Lower leg skin (tissue), 4 donors: ENCODE measurements at regions not wholly inside any gene's neighbourhood (a gene's known extent, or its start where the extent isn't known, plus 50 kb on each side); places are given as distances from the start of the nearest gene placed in this dataset.
A peak's percentile ranks its signal among the peaks of the same experiment; 100 is the strongest.

ENCODE experiments used
- DNase-seq, 2 donors: peaks; one replicate each; pipeline ENCODE4 v3.0.0-alpha.2; 2019; ENCODE audit warnings: low spot score in 2 of 2
- H3K4me3 ChIP-seq: fragments of 200-600 bp; sonication (generic); 2 replicates; pipeline ENCODE4 v1.5.1; 2017; ENCODE audit warnings: mild to moderate bottlenecking, low read depth; ENCODE audit not compliant: poor library complexity, severe bottlenecking
- CTCF ChIP-seq, 3 donors: fragments of 450-650 bp; IDR thresholded peaks; one replicate each; pipeline ENCODE4 v1.5.1; 2016; ENCODE audit warnings: antibody characterized with exemption in 3 of 3, mild to moderate bottlenecking in 3 of 3, moderate library complexity in 2 of 3
- POLR2A ChIP-seq, 2 donors: fragments of 450-650 bp; IDR thresholded peaks; one replicate each; pipeline ENCODE4 v1.6.1; 2016 to 2017; ENCODE audit warnings: antibody characterized with exemption in 2 of 2, mild to moderate bottlenecking in 1 of 2, moderate library complexity in 1 of 2
- WGBS, 2 donors: methylation state at CpG; one replicate each; pipeline ENCODE4 v1.1.5; 2018; 5-methylcytosine and 5-hydroxymethylcytosine counted together
- intact Hi-C: fragments of 100-400 bp; cut with DNase I; formaldehyde crosslinking; loops from one replicate; pipeline ENCODE4 v1.15.0; 2023; ENCODE audit warnings: low total_unique reads

- intact Hi-C loops: no loop called here
- no peak for DNase-seq
- H3K4me3 ChIP-seq: no peak overlapping the region
- TF ChIP-seq POLR2A (IDR thresholded peaks at IDR 0.05) (no peak), CTCF (IDR thresholded peaks at IDR 0.05) (no peak)
- 36 to 42% methylated on average over 5 of the region's 5 CpGs for WGBS, 2 donors
Measured at GRCh38 chr21:28723646-28724045, 269.0 kb downstream of the LTN1 start.

GRCh38 chr21:28719723-28720122, 273.0 kb downstream of the LTN1 start:
- no peak for DNase-seq
- WGBS, 2 donors: 93 to 94% methylated on average over 3 of the region's 3 CpGs
- intact Hi-C loops: no loop called here
- H3K4me3 ChIP-seq: no peak overlapping the region
- no peak for TF ChIP-seq POLR2A (IDR thresholded peaks at IDR 0.05)
- no peak for TF ChIP-seq CTCF (IDR thresholded peaks at IDR 0.05)

GRCh38 chr21:28714777-28715464, 277.8 kb downstream of the LTN1 start:
- H3K4me3 ChIP-seq: no peak overlapping the region
- WGBS, 2 donors: 44 to 45% methylated on average over 1 of the region's 1 CpG
- no peak for TF ChIP-seq CTCF (IDR thresholded peaks at IDR 0.05)
- TF ChIP-seq POLR2A (IDR thresholded peaks at IDR 0.05): no peak
- intact Hi-C loops: no loop called here
- DNase-seq: no peak

GRCh38 chr21:28712411-28712810, 280.3 kb downstream of the LTN1 start:
- TF ChIP-seq POLR2A (IDR thresholded peaks at IDR 0.05) (no peak), CTCF (IDR thresholded peaks at IDR 0.05) (no peak)
- intact Hi-C loops: no loop called here
- H3K4me3 ChIP-seq: no peak overlapping the region
- DNase-seq: no peak

GRCh38 chr21:28705616-28706015, 287.1 kb downstream of the LTN1 start:
- no peak overlapping the region for H3K4me3 ChIP-seq
- DNase-seq: no peak
- intact Hi-C loops: no loop called here
- 69 to 87% methylated on average over 4 of the region's 4 CpGs for whole genome bisulfite sequencing, 2 donors
- TF ChIP-seq CTCF (IDR thresholded peaks at IDR 0.05): no peak
- TF ChIP-seq POLR2A (IDR thresholded peaks at IDR 0.05): no peak

- intact Hi-C loops: no loop called here
- peak in 1 of 2 donors; percentile 33 for DNase-seq
- WGBS, 2 donors: 17 to 30% methylated on average over 5 of the region's 5 CpGs
- TF ChIP-seq POLR2A (IDR thresholded peaks at IDR 0.05): no peak
- TF ChIP-seq CTCF (IDR thresholded peaks at IDR 0.05): no peak
- no peak overlapping the region for H3K4me3 ChIP-seq
Measured at GRCh38 chr21:28704746-28705145, 287.9 kb downstream of the LTN1 start.
